ENCODE measurements at regions not wholly inside any gene's neighbourhood (a gene's known extent, or its start where the extent isn't known, plus 50 kb on each side); places are given as distances from the start of the nearest gene placed in this dataset.

GRCh38 chr3:150068440-150069153, 97.9 kb upstream of the PFN2 start:
- H3K36me3 ChIP-seq: no peaks in the 10 kb centered on the region
- intact Hi-C loops (cut with DNase I): no loop called here
- no peak for TF ChIP-seq CTCF (IDR thresholded peaks at IDR 0.05)
- H3K9me3 ChIP-seq: no peaks in the 10 kb centered on the region
- DNase-seq (no peak), ATAC-seq (peak in 1 of 2 donors; percentile 54)
- H3K4me1 ChIP-seq: no peaks in the 10 kb centered on the region
- H3K27me3 ChIP-seq (ENCODE audit: low read depth): no peaks in the 10 kb centered on the region
- no peak overlapping the region for H3K4me3 ChIP-seq
- H3K27ac ChIP-seq: no peak overlapping the region

- DNase-seq (no peak), ATAC-seq (peak in 1 of 2 donors; percentile 20)
- no peak overlapping the region for H3K4me3 ChIP-seq
- intact Hi-C loops (cut with DNase I): no loop called here
- TF ChIP-seq CTCF (IDR thresholded peaks at IDR 0.05): no peak
- no peaks in the 10 kb centered on the region for H3K9me3 ChIP-seq
- H3K27ac ChIP-seq: no peak overlapping the region
- H3K4me1 ChIP-seq: no peaks in the 10 kb centered on the region
- H3K36me3 ChIP-seq: no peaks in the 10 kb centered on the region
- H3K27me3 ChIP-seq (ENCODE audit: low read depth): no peaks in the 10 kb centered on the region
These were observed 96.9 kb upstream of the PFN2 start for GRCh38 chr3:150067561-150067960.

DNA sequence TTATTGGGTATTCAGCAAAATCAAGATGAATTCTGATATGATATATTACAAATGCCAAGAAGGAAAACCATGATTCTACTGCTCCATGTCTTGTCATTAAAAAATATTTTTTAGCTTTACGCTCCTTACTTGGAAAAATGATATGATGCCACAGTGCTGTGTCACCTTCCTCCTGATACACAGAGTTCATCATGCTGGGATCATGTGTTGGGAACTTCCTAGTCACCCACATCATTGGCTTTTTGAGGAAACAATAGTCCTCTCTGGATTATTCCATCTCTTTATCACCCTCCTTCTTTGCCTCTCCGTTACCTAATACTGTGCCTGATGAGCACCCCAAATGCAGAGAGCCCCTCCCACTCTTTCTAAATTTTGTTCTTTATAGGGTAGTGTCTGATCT, 94.3 kb upstream of the PFN2 start:
- DNase-seq: no peak
- ATAC-seq: no peak
- no peaks in the 10 kb centered on the region for H3K9me3 ChIP-seq
- no peaks in the 10 kb centered on the region for H3K36me3 ChIP-seq
- H3K27ac ChIP-seq: no peak overlapping the region
- no peaks in the 10 kb centered on the region for H3K4me1 ChIP-seq
- no peak for TF ChIP-seq CTCF (IDR thresholded peaks at IDR 0.05)
- H3K4me3 ChIP-seq: no peak overlapping the region
- intact Hi-C loops (cut with DNase I): no loop called here
- H3K27me3 ChIP-seq (ENCODE audit: low read depth): no peaks in the 10 kb centered on the region

DNA sequence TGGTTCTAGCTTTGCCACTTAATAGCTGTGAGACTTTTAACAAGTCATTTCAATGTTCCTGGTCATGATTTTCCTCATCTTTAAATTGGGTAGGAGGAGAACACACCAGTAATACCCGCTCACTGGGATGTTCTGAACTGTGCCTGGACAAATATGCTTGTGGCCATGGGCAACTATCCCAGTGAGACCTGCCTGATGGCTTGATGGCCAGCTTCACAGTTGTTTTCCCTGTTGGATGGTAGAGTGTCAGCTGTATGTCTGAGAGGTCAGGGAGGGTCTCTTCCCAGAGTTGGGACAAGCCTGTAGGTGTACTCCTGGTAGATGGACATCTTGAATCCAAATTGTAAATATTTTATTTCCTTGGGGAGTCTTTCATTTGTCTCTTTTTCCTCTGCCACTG, 92.5 kb upstream of the PFN2 start:
- Histone ChIP-seq H3K4me3 (no peak overlapping the region), H3K9me3 (no peaks in the 10 kb centered on the region), H3K36me3 (no peaks in the 10 kb centered on the region), H3K27me3 (ENCODE audit: low read depth) (no peaks in the 10 kb centered on the region), H3K27ac (no peak overlapping the region), H3K4me1 (no peaks in the 10 kb centered on the region)
- no peak for TF ChIP-seq CTCF (IDR thresholded peaks at IDR 0.05)
- no peak for ATAC-seq
- DNase-seq: no peak
- intact Hi-C loops (cut with DNase I): no loop called here

DNA sequence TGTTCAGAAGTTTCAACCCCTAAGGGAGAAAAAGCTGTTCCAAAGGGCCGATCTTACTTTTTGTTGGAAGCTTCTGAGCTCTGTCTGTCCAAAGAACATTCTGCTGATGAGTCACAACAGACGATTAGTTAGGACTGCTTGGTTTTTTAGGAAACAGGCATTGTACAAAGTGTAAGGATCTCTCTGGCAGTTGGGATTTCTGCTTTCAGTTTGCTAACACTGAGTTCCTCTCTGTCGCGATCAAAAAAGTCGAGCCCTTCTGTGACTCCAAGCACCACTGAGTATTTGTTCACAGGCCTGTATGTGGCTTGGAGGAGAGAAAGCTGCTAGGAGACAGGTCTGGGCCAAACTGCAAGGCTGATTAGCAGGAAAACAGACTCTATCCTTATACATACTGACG, 91.8 kb upstream of the PFN2 start:
- Histone ChIP-seq H3K4me1 (no peaks in the 10 kb centered on the region), H3K4me3 (no peak overlapping the region), H3K27me3 (ENCODE audit: low read depth) (no peaks in the 10 kb centered on the region), H3K36me3 (no peaks in the 10 kb centered on the region), H3K27ac (no peak overlapping the region), H3K9me3 (no peaks in the 10 kb centered on the region)
- ATAC-seq (no peak), DNase-seq (no peak)
- intact Hi-C loops (cut with DNase I): no loop called here
- no peak for TF ChIP-seq CTCF (IDR thresholded peaks at IDR 0.05)

Measured in lower lobe of right lung (tissue), 2 donors.